ENCODE measurements at regions not wholly inside any gene's neighbourhood (a gene's known extent, or its start where the extent isn't known, plus 50 kb on each side); places are given as distances from the start of the nearest gene placed in this dataset.
"Not testable (repeated sequence)": the region's sequence is repeated elsewhere in the genome, so short reads cannot be mapped to it uniquely, and the experiment has no call there.

GRCh38 chr20:39974966-39975501 is 714.0 kb downstream of the MAFB start:
- no peak for DNase-seq (ENCODE audit: low read depth)

- DNase-seq (ENCODE audit: low read depth), result no peak
These were observed 720.5 kb downstream of the MAFB start for GRCh38 chr20:39968495-39968894.

- no peak for DNase-seq (ENCODE audit: low read depth)
These were observed 721.2 kb downstream of the MAFB start for GRCh38 chr20:39967806-39968205.

- DNase-seq (ENCODE audit: low read depth), result no peak
These were observed 727.3 kb downstream of the MAFB start for GRCh38 chr20:39961637-39962244.

GRCh38 chr20:39960522-39961428 is 728.3 kb downstream of the MAFB start:
- no peak for DNase-seq (ENCODE audit: low read depth)

DNA sequence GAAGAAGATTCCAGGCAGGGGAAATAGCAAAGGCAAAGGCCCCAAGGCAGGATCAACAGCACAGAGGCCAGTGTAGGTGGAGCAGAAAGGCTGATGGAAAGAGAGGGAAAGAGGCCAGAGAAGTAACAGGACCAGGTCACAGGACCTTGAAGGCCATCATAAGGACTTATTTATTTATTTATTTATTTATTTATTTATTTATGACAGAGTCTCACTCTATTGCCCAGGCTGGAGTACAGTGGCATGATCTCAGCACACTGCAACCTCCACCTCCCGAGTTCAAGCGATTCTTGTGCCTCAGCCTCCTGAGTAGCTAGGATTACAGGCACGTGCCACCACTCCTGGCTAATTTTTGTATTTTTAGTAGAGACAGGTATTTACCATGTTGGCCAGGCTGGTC is 731.1 kb downstream of the MAFB start:
- DNase-seq (ENCODE audit: low read depth), result not testable (repeated sequence)

DNA sequence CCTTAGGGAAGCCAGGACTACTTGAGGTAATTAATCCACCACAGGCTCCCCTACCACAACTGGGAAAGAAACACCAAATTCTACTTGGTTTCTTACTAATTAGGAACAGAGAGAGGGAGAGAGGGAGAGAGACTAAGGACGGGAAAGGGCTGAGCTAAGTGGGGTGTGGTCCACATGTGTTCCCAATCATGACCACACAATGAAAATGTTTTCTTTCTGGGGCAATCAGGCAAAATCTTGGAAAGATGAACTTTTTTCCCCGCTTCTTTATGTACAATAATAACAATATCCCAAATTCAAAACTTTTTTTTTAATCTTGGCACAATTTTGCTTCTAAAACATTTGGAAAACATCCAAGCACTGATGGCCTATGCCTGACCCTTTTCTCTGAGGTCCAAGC is 734.4 kb downstream of the MAFB start:
- DNase-seq (ENCODE audit: low read depth), result peak; percentile 61

DNA sequence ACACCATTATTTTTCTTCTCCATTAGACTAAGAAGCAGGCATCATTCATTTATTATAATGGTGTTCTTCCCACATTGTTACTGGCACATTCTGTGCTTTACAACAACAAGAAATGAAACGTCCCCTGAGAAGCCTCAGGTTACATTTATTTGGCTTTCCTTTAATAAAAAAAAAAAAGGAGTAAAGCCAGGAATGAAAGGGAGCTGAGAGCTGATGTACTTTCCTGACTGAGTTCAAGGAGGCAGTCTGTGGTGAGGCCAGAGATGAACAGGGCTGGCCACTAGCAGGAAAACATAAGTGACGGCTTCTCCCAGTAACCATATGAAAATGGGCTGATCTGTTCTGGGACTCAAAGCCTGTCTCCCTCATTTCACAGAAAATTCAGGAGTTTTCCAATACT is 742.1 kb downstream of the MAFB start:
- DNase-seq (ENCODE audit: low read depth), result no peak

GRCh38 chr20:39946053-39946810 is 742.8 kb downstream of the MAFB start:
- DNase-seq (ENCODE audit: low read depth), result no peak

DNA sequence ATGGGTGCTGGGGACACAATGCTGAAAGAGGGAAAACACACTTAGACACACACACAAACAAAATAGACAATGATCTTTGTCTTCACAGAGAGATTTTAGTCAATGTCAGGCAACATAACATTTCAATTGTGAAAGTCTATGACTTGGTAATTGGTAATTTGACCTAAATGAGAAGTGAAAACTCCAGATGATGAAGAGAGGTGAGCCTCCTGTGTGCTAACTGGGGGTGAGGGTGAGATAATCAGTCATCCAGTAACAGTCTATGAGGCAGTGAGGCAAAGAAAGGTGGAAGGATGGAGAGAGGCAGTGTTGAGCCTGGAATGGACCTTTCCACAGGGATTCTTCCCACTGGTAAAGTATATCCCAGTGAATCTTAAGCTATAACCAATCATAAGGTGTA is 744.2 kb downstream of the MAFB start:
- DNase-seq (ENCODE audit: low read depth), result no peak

GRCh38 chr20:39943336-39943735 is 745.7 kb downstream of the MAFB start:
- no peak for DNase-seq (ENCODE audit: low read depth)

DNA sequence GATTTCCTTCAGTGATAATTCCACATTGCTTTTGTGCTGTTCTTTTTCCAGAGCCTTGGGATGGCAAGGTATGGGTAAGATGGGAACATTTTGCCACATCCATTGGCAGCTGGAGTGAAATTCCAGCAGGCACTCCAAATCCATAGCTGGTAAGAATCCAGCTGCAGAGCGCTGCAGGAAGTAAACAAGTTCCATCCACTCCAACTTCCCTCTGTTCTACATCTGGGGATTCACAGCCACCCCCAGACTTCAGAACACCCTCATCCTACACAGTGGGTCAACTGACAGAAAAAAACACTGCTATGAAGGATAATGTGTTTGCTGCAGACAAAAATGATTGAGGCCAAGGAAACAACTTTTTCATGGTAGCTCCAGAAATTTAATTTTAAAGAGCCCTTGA is 747.8 kb downstream of the MAFB start:
- no peak for DNase-seq (ENCODE audit: low read depth)

DNA sequence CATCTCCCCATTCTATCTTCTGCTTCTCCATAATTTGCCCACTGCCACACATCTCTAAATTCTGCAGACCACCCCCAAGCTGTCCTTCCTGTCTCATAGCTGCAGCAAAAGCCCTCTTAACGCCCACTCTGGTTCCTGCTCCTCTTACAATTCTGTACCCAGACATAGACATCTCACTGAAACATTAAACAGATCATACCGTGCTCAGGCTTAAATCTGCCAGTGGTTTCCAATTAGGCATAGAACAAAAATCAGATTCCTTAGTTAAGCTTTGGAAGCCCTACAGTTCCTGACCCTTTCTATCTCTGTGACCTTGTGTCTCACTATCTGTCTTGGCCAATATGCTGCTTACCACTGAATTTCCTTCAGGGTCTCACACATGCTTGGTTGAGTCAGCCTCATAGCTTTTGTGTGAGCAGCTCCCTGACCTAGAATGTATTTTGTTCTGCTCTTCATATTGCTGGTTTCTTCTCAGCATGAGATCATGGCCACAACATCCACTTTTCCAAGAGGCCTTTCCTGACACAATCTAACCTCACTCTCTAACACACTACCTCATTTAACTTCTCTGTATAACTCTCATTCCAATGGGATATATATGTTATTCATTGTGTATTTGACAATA is 749.7 kb downstream of the MAFB start:
- no peak for DNase-seq (ENCODE audit: low read depth)

DNA sequence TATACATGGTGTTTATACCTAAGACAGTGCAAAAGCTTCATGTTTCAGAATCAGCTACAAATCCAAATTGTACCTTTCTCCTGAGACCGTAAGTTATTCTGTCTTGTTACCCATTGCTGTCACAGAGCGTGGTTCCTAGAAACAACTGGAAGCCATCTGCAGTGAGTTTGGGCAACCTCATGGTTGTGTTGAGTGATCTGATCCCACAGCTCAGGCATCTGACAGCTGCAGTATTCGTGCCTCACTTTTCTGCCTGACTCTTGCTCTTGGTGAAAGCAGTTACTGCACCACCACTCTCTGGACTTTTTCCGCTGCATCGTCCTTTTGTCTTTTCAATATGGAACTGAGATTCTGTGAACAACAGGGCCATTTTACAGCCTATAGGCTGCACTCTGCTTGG is 752.6 kb downstream of the MAFB start:
- DNase-seq (ENCODE audit: low read depth), result no peak

GRCh38 chr20:39935901-39936300 is 753.1 kb downstream of the MAFB start:
- DNase-seq (ENCODE audit: low read depth), result no peak

DNA sequence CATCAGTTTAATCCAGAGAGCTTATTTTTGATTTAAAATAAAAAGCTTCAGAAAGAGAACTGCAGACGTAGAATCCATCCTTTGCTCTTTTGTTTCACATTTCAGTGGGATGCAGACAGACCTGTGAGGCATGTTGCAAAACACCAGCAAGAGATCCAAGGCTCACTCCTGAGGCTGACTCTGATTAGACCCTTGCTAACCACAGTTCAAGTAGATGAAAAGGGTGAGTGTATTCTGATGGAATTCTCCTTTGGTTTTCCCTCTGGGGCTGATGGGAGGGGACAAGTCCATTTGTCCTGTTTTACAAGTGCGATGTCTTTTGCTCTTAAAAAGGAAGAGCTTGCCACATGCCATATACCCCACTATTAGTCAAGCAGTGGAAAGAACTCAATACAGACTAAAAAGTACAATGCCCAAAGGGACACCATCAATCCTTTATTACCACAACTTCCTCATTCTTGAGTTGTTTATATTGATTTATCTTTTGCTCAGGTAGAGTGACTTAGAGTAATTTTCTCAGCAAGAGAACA is 772.7 kb downstream of the MAFB start:
- DNase-seq (ENCODE audit: low read depth), result no peak

- no peak for DNase-seq (ENCODE audit: low read depth)
These were observed 775.8 kb downstream of the MAFB start for GRCh38 chr20:39913274-39913673.

DNA sequence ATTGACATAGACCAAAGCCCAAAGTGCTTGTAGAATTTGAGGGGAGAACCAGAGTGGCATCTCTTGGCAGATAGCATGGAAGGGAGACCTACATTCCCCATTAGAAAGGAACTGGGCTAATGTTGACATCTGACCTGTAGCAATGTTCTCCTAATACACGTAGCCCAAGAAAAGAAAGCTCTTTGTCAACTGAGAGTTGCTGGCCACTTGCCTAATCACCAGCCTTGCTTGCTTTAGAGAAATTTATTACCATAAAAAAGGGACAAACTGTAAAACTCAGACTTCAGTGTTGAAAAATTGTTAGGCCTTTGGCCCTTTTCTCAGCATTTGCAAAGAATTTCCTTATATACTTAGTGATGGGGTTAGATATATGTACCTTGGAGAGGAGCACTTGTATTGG is 777.5 kb downstream of the MAFB start:
- no peak for DNase-seq (ENCODE audit: low read depth)

DNA sequence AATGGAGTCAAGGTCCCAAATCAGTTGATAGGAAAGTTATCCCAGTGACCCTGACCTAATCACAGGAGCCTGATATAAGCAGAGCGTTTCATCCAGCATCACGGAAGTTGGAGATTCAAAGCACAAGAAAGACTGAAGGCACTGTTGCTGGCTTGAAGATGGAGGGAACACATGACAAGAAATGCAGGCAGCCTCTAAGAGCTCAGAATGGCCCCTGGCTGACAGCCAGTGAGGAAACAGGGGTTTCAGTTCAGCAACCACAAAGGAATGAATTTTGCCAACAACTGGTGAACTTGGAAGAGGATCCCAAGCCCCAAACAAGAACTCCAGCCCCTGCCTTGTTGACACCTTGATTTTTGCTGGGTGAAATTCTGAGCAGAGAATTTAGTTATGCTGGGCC is 778.5 kb downstream of the MAFB start:
- DNase-seq (ENCODE audit: low read depth), result no peak

GRCh38 chr20:39909447-39909846 is 779.6 kb downstream of the MAFB start:
- no peak for DNase-seq (ENCODE audit: low read depth)

DNA sequence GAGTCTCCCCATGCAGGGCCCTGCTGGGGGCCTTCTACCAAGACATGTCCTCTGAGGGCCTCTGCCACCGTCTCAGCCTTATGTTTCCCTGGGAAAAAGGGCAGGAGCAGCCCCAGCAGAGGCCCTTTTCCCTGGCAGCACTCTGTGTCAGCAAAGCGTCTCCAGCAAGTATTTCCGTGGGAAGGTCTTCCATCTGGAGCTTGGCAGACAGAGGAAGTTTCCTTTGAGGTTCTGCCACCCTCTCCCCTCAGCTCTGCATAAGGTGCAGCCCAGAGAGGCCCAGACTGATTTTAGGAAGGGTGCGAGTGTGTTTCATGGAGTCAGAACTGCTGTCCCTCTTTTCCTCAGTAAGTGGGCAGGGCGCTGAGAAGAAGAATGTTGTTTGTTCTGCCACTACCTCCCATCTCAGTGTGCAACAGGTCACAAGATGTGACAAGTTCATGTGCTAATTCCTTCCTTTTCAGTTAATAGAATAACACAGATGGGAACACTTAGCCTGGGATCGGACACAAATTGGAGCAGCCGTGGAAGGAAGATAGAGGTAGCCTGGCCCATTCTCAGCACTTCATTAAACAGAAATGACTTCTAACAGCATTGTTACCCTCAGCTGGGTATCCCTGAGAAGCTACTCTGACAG is 784.4 kb downstream of the MAFB start:
- DNase-seq (ENCODE audit: low read depth), result no peak

Data from fibroblast of the conjunctiva (primary cell).